Activated naive CD4-positive, alpha-beta T cell treated with anti-CD3 and anti-CD28 coated beads, Interleukin-2, amount 50 U/mL, for 72 hours (primary cell): ENCODE measurements at regions not wholly inside any gene's neighbourhood (a gene's known extent, or its start where the extent isn't known, plus 50 kb on each side); places are given as distances from the start of the nearest gene placed in this dataset.

Experiments used
- ATAC-seq, 2 donors: fragments of 150-1000 bp; cut with Tn5 transposase; 2 replicates each; pipeline ENCODE4 v1.10.0; 2021; ENCODE audit warnings: mild to moderate bottlenecking in 2 of 2, moderate library complexity in 2 of 2
- DNase-seq, 2 donors: peaks; one replicate each; pipeline ENCODE4 v3.0.0; 2021 to 2022; ENCODE audit warnings: low spot score in 2 of 2
- H3K27ac Mint-ChIP-seq, 2 donors: one replicate each; pipeline ENCODE4 v1.8.0; 2022; ENCODE audit warnings: mild to moderate bottlenecking in 2 of 2, mixed read lengths in 2 of 2
- H3K36me3 Mint-ChIP-seq, 2 donors: one replicate each; pipeline ENCODE4 v1.8.0; 2022; ENCODE audit warnings: mixed read lengths in 2 of 2
- H3K9me3 Mint-ChIP-seq, 2 donors: one replicate each; pipeline ENCODE4 v1.8.0; 2022; ENCODE audit warnings: mixed read lengths in 2 of 2

DNA sequence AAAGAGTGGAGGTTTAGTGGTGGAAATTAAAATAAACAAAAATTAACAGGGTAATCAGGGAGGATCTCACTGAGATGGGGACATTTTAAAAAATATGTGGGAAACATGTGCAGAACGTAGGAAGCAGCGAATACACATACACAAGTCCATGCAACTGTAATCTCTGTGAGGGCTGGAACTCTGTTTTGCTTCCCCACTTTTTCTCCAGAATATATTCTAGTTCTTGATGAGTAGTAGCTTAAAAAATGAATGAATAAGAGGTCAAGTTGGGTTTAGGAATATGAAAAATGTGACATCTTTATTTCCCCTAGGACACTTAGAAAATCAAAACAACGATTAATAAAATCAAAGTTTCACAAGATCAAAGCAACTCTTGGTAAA lies 312.2 kb upstream of the ZNF717 start:
- Mint-ChIP-seq H3K36me3 (no peaks in the 10 kb centered on the region), H3K27ac (no peak overlapping the region), H3K9me3 (peaks cover 7 to 15% of the 10 kb centered on the region in 2 donors)
- no peak for DNase-seq
- no peak for ATAC-seq

- Mint-ChIP-seq H3K36me3 (no peaks in the 10 kb centered on the region), H3K9me3 (peaks cover 7 to 15% of the 10 kb centered on the region in 2 donors), H3K27ac (no peak overlapping the region)
- ATAC-seq (no peak), DNase-seq (no peak)
Observed at GRCh38 chr3:76099956-76100355, 314.6 kb upstream of the ZNF717 start.

DNA sequence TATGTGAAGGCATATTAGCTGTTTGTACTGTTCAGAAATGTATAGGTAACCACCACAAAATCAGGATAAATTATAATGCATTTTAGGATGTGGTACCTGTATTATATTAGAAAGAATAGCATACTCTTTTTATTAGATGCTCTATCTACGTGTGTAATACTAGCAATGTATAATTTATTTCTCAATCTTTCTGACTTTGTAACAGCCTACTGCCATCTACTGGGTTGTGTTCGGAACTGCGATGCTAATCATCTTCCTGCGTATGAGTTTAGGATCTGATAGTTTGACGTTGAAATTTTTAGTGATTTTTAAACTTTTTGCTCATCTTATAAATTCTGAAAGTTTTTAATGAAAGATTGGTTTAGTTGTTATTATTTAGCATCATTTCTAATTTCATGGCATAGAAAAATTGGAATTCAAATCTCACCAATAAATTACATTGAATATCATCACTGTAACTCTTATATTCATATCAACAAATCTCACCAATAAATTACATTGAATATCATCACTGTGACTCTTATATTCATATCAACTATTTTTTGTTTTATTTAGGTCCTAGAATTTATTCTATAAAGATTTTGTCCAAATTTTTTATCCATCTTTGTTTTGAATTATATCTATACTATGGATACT lies 322.7 kb upstream of the ZNF717 start:
- no peak for DNase-seq
- Mint-ChIP-seq H3K27ac (no peak overlapping the region), H3K36me3 (no peaks in the 10 kb centered on the region), H3K9me3 (peaks cover 0 to 6% of the 10 kb centered on the region in 2 donors)
- no peak for ATAC-seq

GRCh38 chr3:76111808-76112207 lies 326.5 kb upstream of the ZNF717 start:
- ATAC-seq (no peak), DNase-seq (no peak)
- Mint-ChIP-seq H3K36me3 (no peaks in the 10 kb centered on the region), H3K9me3 (peaks cover 4 to 6% of the 10 kb centered on the region in 2 donors), H3K27ac (no peak overlapping the region)

DNA sequence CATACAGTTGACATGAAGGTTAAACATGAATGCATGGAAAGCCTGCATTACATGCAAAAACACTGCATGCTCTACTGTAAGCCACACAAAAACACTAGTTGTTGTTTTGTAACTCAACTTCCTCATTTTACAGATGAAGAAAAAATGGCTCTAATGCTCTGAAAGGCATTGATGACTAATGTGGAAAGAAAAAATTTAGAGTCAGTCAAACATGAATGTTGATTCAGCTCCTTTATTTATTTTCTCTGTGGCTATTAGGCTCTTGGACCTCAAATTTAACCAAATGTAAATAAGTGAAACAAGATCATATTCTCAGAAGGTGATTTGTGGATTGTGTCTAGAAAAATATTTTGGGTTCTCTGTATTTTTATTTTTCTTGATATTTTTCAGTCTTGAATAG lies 336.7 kb upstream of the ZNF717 start:
- Mint-ChIP-seq H3K27ac (no peak overlapping the region), H3K9me3 (peaks cover 7 to 8% of the 10 kb centered on the region in 2 donors), H3K36me3 (no peaks in the 10 kb centered on the region)
- no peak for DNase-seq
- no peak for ATAC-seq

GRCh38 chr3:76129441-76129840 lies 344.1 kb upstream of the ZNF717 start:
- no peaks in the 10 kb centered on the region for H3K36me3 Mint-ChIP-seq
- DNase-seq (no peak), ATAC-seq (no peak)
- peaks cover 3 to 7% of the 10 kb centered on the region in 2 donors for H3K9me3 Mint-ChIP-seq
- no peak overlapping the region for H3K27ac Mint-ChIP-seq

DNA sequence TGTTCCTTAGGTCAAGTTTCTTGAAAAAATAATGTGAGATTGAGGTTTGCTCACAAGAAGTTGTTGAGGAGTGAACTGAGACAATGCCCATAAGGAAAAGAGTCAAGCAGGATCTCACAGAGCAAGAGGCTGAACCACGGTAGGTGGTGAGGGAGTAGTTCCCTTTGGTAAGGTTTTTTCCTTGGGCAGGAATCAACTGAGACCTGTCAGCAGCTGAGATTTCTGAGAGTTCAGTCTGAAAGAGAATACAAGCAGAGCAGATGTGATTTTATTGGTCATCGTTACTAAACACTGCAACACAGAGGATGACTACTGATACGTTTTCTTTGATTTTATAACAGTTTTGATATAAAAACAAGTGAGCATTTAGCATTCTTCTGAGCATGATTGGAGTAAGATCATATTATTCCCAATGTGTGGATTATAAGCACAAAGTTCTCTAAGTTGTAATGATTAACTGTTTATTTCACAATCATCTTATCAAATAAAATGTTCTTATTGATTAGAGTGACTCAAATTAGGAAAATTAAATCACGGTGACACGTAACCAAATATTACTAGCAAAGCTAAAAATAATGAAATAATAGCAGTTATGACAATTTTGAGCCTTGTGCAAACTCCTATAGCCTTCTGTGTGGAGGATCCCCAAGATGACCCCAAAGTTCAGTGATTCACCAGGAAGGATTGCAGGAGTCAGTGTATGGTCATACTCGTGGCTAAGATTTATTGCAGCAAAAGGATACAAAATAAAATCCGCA lies 346.2 kb upstream of the ZNF717 start:
- ATAC-seq (no peak), DNase-seq (no peak)
- Mint-ChIP-seq H3K36me3 (no peaks in the 10 kb centered on the region), H3K27ac (no peak overlapping the region), H3K9me3 (peaks cover 3 to 7% of the 10 kb centered on the region in 2 donors)

GRCh38 chr3:76132154-76132470 lies 346.8 kb upstream of the ZNF717 start:
- DNase-seq, result no peak
- H3K27ac Mint-ChIP-seq, result no peak overlapping the region
- no peak for ATAC-seq
- H3K36me3 Mint-ChIP-seq, result no peaks in the 10 kb centered on the region
- peaks cover 3 to 7% of the 10 kb centered on the region in 2 donors for H3K9me3 Mint-ChIP-seq

DNA sequence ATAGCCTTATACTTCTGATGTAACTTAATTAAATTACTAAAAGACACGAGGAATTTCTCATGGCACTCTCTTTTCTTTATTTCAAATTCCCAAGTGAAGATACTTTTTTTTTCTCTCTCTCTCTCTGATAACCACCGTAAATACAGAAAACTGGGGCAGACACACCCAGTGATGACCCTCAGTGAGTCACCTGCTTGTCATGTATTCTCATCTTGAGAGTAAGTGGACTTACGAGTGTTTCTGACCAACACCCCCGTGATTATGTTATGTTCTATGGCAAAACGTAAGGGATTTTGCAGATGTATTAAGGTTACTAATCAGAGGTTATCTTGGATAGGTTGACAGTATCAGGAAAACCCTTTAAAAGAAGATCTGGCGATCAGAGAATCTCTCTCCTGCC lies 348.8 kb upstream of the ZNF717 start:
- ATAC-seq (no peak), DNase-seq (no peak)
- no peak overlapping the region for H3K27ac Mint-ChIP-seq
- peaks cover 3 to 7% of the 10 kb centered on the region in 2 donors for H3K9me3 Mint-ChIP-seq
- no peaks in the 10 kb centered on the region for H3K36me3 Mint-ChIP-seq

- no peaks in the 10 kb centered on the region for H3K36me3 Mint-ChIP-seq
- ATAC-seq (no peak), DNase-seq (no peak)
- H3K27ac Mint-ChIP-seq, result no peak overlapping the region
- peaks cover 4% of the 10 kb centered on the region in 2 donors for H3K9me3 Mint-ChIP-seq
Observed at GRCh38 chr3:76138921-76139320, 353.6 kb upstream of the ZNF717 start.

GRCh38 chr3:76147846-76148245 lies 362.5 kb upstream of the ZNF717 start:
- no peak for ATAC-seq
- DNase-seq, result no peak
- Mint-ChIP-seq H3K36me3 (no peaks in the 10 kb centered on the region), H3K27ac (no peak overlapping the region), H3K9me3 (peaks cover 7 to 9% of the 10 kb centered on the region in 2 donors)

GRCh38 chr3:76152028-76152427 lies 366.7 kb upstream of the ZNF717 start:
- ATAC-seq, result no peak

DNA sequence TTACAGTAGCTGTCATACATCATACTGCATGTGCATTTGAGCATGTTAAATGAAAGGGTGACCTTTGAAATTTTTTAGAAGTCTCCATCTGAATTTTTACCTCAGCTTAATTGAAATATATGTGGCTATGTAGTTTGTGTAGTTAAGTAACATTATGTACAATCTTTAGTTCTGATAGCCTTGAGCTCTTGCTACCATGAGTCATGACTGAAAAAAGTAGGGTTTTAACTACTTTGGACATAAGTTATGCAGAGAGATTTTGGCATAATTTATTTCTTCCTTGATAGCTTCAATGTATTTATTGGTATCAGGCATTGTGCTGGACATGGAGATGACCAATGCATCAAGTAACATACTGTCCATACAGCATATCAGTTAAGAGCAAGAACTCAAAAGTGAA lies 376.5 kb upstream of the ZNF717 start:
- ATAC-seq (no peak), DNase-seq (no peak)
- Mint-ChIP-seq H3K9me3 (peaks cover 5 to 13% of the 10 kb centered on the region in 2 donors), H3K27ac (no peak overlapping the region), H3K36me3 (no peaks in the 10 kb centered on the region)

More at GRCh38 chr3:76152028-76152427, 366.7 kb upstream of the ZNF717 start:
- no peak for DNase-seq
- Mint-ChIP-seq H3K27ac (no peak overlapping the region), H3K36me3 (no peaks in the 10 kb centered on the region), H3K9me3 (peaks cover 5 to 8% of the 10 kb centered on the region in 2 donors)

GRCh38 chr3:76171647-76172046 lies 386.3 kb upstream of the ZNF717 start:
- Mint-ChIP-seq H3K36me3 (peaks cover 0 to 6% of the 10 kb centered on the region in 2 donors), H3K9me3 (peaks cover 11 to 19% of the 10 kb centered on the region in 2 donors), H3K27ac (no peak overlapping the region)
- ATAC-seq (no peak), DNase-seq (no peak)

GRCh38 chr3:76177610-76178009 lies 392.3 kb upstream of the ZNF717 start:
- DNase-seq (no peak), ATAC-seq (no peak)
- H3K36me3 Mint-ChIP-seq, result peaks cover 0 to 11% of the 10 kb centered on the region in 2 donors
- H3K27ac Mint-ChIP-seq, result no peak overlapping the region
- H3K9me3 Mint-ChIP-seq, result peaks cover 26 to 32% of the 10 kb centered on the region in 2 donors

- Mint-ChIP-seq H3K36me3 (peaks cover 0 to 11% of the 10 kb centered on the region in 2 donors), H3K27ac (no peak overlapping the region), H3K9me3 (peaks cover 26 to 34% of the 10 kb centered on the region in 2 donors)
- no peak for DNase-seq
- no peak for ATAC-seq
Observed at GRCh38 chr3:76178412-76178811, 393.1 kb upstream of the ZNF717 start.

DNA sequence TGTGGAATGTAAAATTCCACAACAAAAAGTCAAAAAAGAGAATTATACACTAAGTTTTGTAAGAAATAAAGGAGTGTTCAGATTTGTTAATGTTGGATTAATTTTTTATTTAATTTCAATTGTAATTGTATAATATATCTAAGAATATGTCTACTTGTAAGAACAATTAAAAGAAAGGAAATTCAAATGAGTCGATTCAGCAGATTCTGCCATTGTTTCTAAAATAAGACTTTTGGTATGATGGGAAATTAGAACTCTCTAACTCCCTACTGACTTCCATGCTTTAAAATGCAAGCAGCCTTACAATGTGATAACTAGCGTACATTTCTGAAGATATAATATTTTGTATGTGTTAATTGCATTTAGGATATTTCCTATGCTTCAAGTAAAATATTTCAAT lies 395.9 kb upstream of the ZNF717 start:
- Mint-ChIP-seq H3K27ac (no peak overlapping the region), H3K9me3 (peaks cover 23 to 42% of the 10 kb centered on the region in 2 donors), H3K36me3 (peaks cover 0 to 5% of the 10 kb centered on the region in 2 donors)
- ATAC-seq (no peak), DNase-seq (no peak)

DNA sequence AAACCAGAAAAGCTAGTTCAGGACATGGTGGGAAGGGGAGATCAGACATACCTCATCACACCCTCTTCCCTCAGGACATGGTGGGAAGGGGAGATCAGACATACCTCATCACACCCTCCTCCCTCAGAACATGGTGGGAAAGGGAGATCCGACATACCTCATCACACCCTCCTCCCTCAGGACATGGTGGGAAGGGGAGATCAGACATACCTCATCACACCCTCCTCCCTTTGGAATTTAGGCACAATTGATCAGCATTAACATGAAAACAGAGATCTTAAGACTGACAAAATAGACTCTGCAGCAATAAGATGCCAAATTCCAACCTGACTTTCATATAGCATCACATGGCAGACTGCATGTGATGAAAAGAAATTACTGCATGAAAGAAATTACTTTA lies 412.7 kb upstream of the ZNF717 start:
- DNase-seq, result no peak
- Mint-ChIP-seq H3K27ac (no peak overlapping the region), H3K36me3 (no peaks in the 10 kb centered on the region), H3K9me3 (peaks cover 17 to 26% of the 10 kb centered on the region in 2 donors)
- no peak for ATAC-seq
